Naive thymus-derived CD4-positive, alpha-beta T cell (primary cell): ENCODE measurements at regions not wholly inside any gene's neighbourhood (a gene's known extent, or its start where the extent isn't known, plus 50 kb on each side); places are given as distances from the start of the nearest gene placed in this dataset.
"Not testable (repeated sequence)": the region's sequence is repeated elsewhere in the genome, so short reads cannot be mapped to it uniquely, and the experiment has no call there.

Experiments used
- ATAC-seq: fragments of 150-1000 bp; cut with Tn5 transposase; 2 replicates; pipeline ENCODE4 v1.10.0; 2021; ENCODE audit warnings: mild to moderate bottlenecking, moderate library complexity
- CTCF ChIA-PET: fragments of 350-600 bp; sonication (Branson Sonifier 250); formaldehyde crosslinking; loops from one replicate; lab custom pipeline; 2021; ENCODE audit warnings: antibody characterized with exemption; lab: Charles Lee
- POLR2A ChIA-PET: fragments of 350-600 bp; sonication (Branson Sonifier 250); formaldehyde crosslinking; loops from one replicate; lab custom pipeline; 2021; ENCODE audit warnings: antibody characterized with exemption, inconsistent platforms; lab: Charles Lee
- DNase-seq, 9 donors: peaks; one replicate each; pipeline versions ENCODE4 v3.0.0 to v3.0.0-alpha.2; 2020 to 2022; ENCODE audit warnings: mixed read lengths in 1 of 9
- H3K27ac ChIP-seq: one replicate; pipeline ENCODE4 v1.7.0; 2013; ENCODE audit warnings: mild to moderate bottlenecking, low read depth, low read length, moderate library complexity
- H3K27me3 ChIP-seq, 2 donors: one replicate each; pipeline ENCODE4 v1.7.0; 2013; ENCODE audit warnings: low read length in 2 of 2, mild to moderate bottlenecking in 2 of 2, moderate library complexity in 2 of 2; ENCODE audit not compliant: control insufficient read depth in 2 of 2, insufficient read depth in 2 of 2
- H3K36me3 ChIP-seq, 3 experiments: 1 replicate in 2 of 3; 2 replicates in 1 of 3; pipeline ENCODE4 v1.7.0; 2013; ENCODE audit warnings: low read length in 3 of 3, mild to moderate bottlenecking in 3 of 3, moderate library complexity in 1 of 3; ENCODE audit not compliant: insufficient read depth in 3 of 3, control insufficient read depth in 2 of 3
- H3K4me1 ChIP-seq, 2 donors: one replicate each; pipeline ENCODE4 v1.7.0; 2013; ENCODE audit warnings: low read length in 2 of 2, mild to moderate bottlenecking in 2 of 2, moderate library complexity in 1 of 2; ENCODE audit not compliant: control insufficient read depth in 2 of 2, insufficient read depth in 2 of 2
- H3K4me3 ChIP-seq: 2 replicates; pipeline ENCODE4 v1.7.0; 2013; ENCODE audit warnings: mild to moderate bottlenecking, low read length
- H3K9me3 ChIP-seq, 3 experiments: 1 replicate in 2 of 3; 2 replicates in 1 of 3; pipeline ENCODE4 v1.7.0; 2013; ENCODE audit warnings: low read length in 3 of 3; ENCODE audit not compliant: control insufficient read depth in 2 of 3
- H3K27ac Mint-ChIP-seq, 9 donors: one replicate each; pipeline ENCODE4 v1.8.0; 2020 to 2022; ENCODE audit warnings: mixed read lengths in 9 of 9, mild to moderate bottlenecking in 8 of 9, moderate library complexity in 5 of 9, inconsistent platforms in 2 of 9
- H3K27me3 Mint-ChIP-seq, 5 donors: one replicate each; pipeline ENCODE4 v1.8.0; 2021 to 2022; ENCODE audit warnings: mixed read lengths in 5 of 5, mild to moderate bottlenecking in 1 of 5
- H3K36me3 Mint-ChIP-seq, 5 donors: one replicate each; pipeline ENCODE4 v1.8.0; 2020 to 2022; ENCODE audit warnings: mixed read lengths in 5 of 5, mild to moderate bottlenecking in 3 of 5, inconsistent platforms in 1 of 5
- H3K4me1 Mint-ChIP-seq, 7 donors: one replicate each; pipeline ENCODE4 v1.8.0; 2020 to 2022; ENCODE audit warnings: mixed read lengths in 7 of 7, mild to moderate bottlenecking in 3 of 7, inconsistent platforms in 1 of 7
- H3K4me3 Mint-ChIP-seq, 10 donors: one replicate each; pipeline ENCODE4 v1.8.0; 2020 to 2022; ENCODE audit warnings: mild to moderate bottlenecking in 10 of 10, mixed read lengths in 10 of 10, moderate library complexity in 6 of 10, inconsistent platforms in 2 of 10
- H3K9me3 Mint-ChIP-seq, 11 donors: one replicate each; pipeline ENCODE4 v1.8.0; 2020 to 2022; ENCODE audit warnings: mixed read lengths in 11 of 11, mild to moderate bottlenecking in 4 of 11, inconsistent platforms in 1 of 11, moderate library complexity in 1 of 11
- intact Hi-C, 2 donors: fragments of 100-400 bp; cut with micrococcal nuclease; formaldehyde crosslinking; loops; one replicate each; pipeline ENCODE4 v1.15.1; 2023

DNA sequence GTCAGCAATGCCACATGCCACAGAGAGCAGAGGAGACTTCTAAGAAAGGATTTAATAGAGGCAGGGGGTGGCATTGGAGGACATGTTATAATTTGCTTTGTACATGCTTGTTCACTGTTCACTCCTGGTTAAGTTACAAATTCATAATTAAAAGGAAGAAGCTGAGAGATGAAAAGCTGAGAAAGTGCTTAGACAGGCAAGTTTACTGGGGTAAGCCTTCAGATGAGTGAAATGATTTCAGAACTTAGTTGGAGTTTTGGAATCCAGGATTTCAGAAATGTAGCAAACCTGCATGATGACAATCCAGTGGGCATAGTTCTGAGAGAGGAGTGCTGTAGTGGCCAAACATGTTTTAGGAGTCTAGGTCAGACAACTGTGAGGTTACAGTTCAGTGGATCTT is 67.3 kb upstream of the FBXO33 start:
- Mint-ChIP-seq H3K27me3 (peaks cover 0 to 3% (median 0%) of the 10 kb centered on the region in 5 donors), H3K4me1 (no peaks in the 10 kb centered on the region), H3K27ac (no peak overlapping the region), H3K4me3 (no peak overlapping the region), H3K9me3 (peaks cover 5 to 21% (median 11%) of the 10 kb centered on the region in 11 donors), H3K36me3 (peaks cover 0 to 9% (median 8%) of the 10 kb centered on the region in 5 donors)
- no peak for DNase-seq
- no peak for ATAC-seq
- no peak overlapping the region for H3K4me3 ChIP-seq
- H3K27ac ChIP-seq, result no peak overlapping the region
- peaks cover 0 to 5% (median 0%) of the 10 kb centered on the region in 3 experiments for H3K9me3 ChIP-seq
- POLR2A ChIA-PET, result no interaction called here
- intact Hi-C loops, result no loop called here
- CTCF ChIA-PET, result no interaction called here
- no peaks in the 10 kb centered on the region for H3K36me3 ChIP-seq
- no peaks in the 10 kb centered on the region for H3K27me3 ChIP-seq
- no peaks in the 10 kb centered on the region for H3K4me1 ChIP-seq

DNA sequence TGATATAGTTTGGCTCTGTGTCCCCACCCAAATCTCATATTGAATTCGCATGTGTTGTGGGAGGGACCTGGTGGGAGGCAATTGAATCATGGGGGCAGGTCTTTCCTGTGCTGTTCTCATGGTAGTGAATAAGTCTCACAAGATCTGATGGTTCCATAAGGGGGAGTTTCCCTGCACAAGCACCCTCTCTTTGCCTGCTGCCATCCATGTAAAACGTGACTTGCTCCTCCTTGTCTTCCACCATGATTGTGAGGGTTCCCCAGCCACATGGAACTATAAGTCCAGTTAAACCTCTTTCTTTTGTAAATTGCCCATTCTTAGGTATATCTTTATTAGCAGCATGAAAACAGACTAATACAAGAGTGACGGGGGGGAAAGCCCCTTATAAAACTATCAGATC is 65.4 kb upstream of the FBXO33 start:
- H3K4me3 ChIP-seq, H3K27ac Mint-ChIP-seq, H3K27me3 ChIP-seq, H3K36me3 ChIP-seq, H3K4me3 Mint-ChIP-seq, intact Hi-C loops, DNase-seq, ATAC-seq, H3K36me3 Mint-ChIP-seq, POLR2A ChIA-PET, CTCF ChIA-PET, H3K9me3 ChIP-seq, H3K4me1 ChIP-seq, H3K27ac ChIP-seq, H3K27me3 Mint-ChIP-seq, H3K4me1 Mint-ChIP-seq: not testable (repeated sequence)
- peaks cover 5 to 21% (median 11%) of the 10 kb centered on the region in 11 donors for H3K9me3 Mint-ChIP-seq

DNA sequence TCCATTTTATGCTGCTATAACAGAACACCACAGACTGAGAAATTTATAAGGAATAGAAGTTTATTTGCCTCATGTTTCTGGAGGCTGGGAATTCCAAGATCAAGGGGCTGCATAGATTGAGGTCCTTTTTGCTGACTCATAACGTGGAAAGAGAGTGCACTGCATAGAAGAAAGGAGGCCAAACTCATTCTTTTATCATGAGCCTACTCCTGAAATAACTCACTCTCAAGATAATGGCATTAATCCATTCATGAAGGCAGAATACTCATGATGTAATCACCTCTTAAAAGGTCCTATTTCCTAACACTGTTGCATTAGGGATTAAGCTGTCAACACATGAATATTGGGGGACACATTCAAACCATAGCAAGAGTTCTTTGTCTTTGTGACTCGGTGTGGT is 60.0 kb upstream of the FBXO33 start:
- H3K4me3 Mint-ChIP-seq, result no peak overlapping the region
- CTCF ChIA-PET, result interaction anchor here (1.2 kb wide), 1 partner anchor 12 kb away, joined by 3 read pairs; no protein-coding TSS in a partner anchor
- POLR2A ChIA-PET, result no interaction called here
- Histone ChIP-seq H3K27ac (no peak overlapping the region), H3K36me3 (no peaks in the 10 kb centered on the region), H3K9me3 (peaks cover 0 to 5% (median 0%) of the 10 kb centered on the region in 3 experiments), H3K4me3 (no peak overlapping the region), H3K4me1 (no peaks in the 10 kb centered on the region), H3K27me3 (no peaks in the 10 kb centered on the region)
- H3K27ac Mint-ChIP-seq, result no peak overlapping the region
- peaks cover 0 to 5% (median 2%) of the 10 kb centered on the region in 7 donors for H3K4me1 Mint-ChIP-seq
- ATAC-seq, result no peak
- intact Hi-C loops, result no loop called here
- peaks cover 0 to 4% (median 0%) of the 10 kb centered on the region in 5 donors for H3K27me3 Mint-ChIP-seq
- no peak for DNase-seq
- peaks cover 0 to 9% (median 5%) of the 10 kb centered on the region in 5 donors for H3K36me3 Mint-ChIP-seq
- H3K9me3 Mint-ChIP-seq, result peaks cover 0 to 19% (median 7%) of the 10 kb centered on the region in 11 donors

DNA sequence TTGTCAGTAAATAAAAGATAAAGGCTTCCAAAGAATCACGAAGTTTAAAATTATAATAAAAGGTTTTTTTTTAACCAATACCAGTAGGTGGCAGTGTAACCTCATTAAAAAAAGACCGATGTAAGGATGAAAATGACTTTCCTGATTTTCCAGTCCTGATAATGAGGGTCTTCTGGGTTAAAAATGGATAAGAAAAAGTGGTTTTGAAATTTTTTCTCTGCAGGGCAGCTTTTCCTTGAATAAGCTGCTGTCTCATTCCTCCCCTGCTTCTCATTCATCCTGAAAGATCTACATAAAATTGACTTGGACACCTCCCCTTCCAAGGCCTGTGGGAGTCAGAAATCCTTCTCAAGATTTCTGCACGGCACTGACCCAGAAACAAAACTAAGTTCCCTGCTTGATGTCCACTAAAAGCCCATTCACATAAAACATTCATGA is 58.9 kb upstream of the FBXO33 start:
- H3K27ac ChIP-seq, result no peak overlapping the region
- Mint-ChIP-seq H3K9me3 (peaks cover 0 to 12% (median 4%) of the 10 kb centered on the region in 11 donors), H3K36me3 (peaks cover 0 to 8% (median 4%) of the 10 kb centered on the region in 5 donors), H3K27ac (no peak overlapping the region), H3K4me1 (peaks cover 0 to 5% (median 2%) of the 10 kb centered on the region in 7 donors), H3K27me3 (peaks cover 0 to 4% (median 0%) of the 10 kb centered on the region in 5 donors), H3K4me3 (no peak overlapping the region)
- ChIA-PET POLR2A (no interaction called here), CTCF (interaction anchor here (0.8 kb wide), 1 partner anchor 12 kb away, joined by 3 read pairs; no protein-coding TSS in a partner anchor)
- no peak overlapping the region for H3K4me3 ChIP-seq
- H3K4me1 ChIP-seq, result no peaks in the 10 kb centered on the region
- H3K9me3 ChIP-seq, result no peaks in the 10 kb centered on the region
- H3K36me3 ChIP-seq, result no peaks in the 10 kb centered on the region
- no peaks in the 10 kb centered on the region for H3K27me3 ChIP-seq
- intact Hi-C loops, result no loop called here
- ATAC-seq (no peak), DNase-seq (peak in 6 of 9 donors; percentile 5 to 33 (median 30))

- Histone ChIP-seq H3K36me3 (no peaks in the 10 kb centered on the region), H3K27me3 (no peaks in the 10 kb centered on the region), H3K9me3 (no peaks in the 10 kb centered on the region), H3K27ac (no peak overlapping the region), H3K4me3 (no peak overlapping the region), H3K4me1 (no peaks in the 10 kb centered on the region)
- CTCF ChIA-PET, result no interaction called here
- Mint-ChIP-seq H3K27me3 (peaks cover 0 to 4% (median 0%) of the 10 kb centered on the region in 5 donors), H3K36me3 (no peaks in the 10 kb centered on the region), H3K4me3 (no peak overlapping the region), H3K9me3 (no peaks in the 10 kb centered on the region), H3K27ac (no peak overlapping the region), H3K4me1 (peaks cover 0 to 5% (median 2%) of the 10 kb centered on the region in 7 donors)
- intact Hi-C loops, result no loop called here
- no peak for ATAC-seq
- DNase-seq, result no peak
- POLR2A ChIA-PET, result no interaction called here
Measured at GRCh38 chr14:39488600-39488999, 56.4 kb upstream of the FBXO33 start.

GRCh38 chr14:39483682-39484081 is 51.4 kb upstream of the FBXO33 start:
- no peaks in the 10 kb centered on the region for H3K9me3 ChIP-seq
- intact Hi-C loops, result no loop called here
- peaks cover 0 to 5% (median 1%) of the 10 kb centered on the region in 11 donors for H3K9me3 Mint-ChIP-seq
- no peak overlapping the region for H3K4me3 Mint-ChIP-seq
- ChIA-PET CTCF (no interaction called here), POLR2A (no interaction called here)
- peaks cover 0 to 7% (median 0%) of the 10 kb centered on the region in 5 donors for H3K27me3 Mint-ChIP-seq
- DNase-seq, result no peak
- H3K27ac Mint-ChIP-seq, result no peak overlapping the region
- no peaks in the 10 kb centered on the region for H3K4me1 Mint-ChIP-seq
- H3K27me3 ChIP-seq, result no peaks in the 10 kb centered on the region
- no peaks in the 10 kb centered on the region for H3K36me3 ChIP-seq
- H3K4me3 ChIP-seq, result no peak overlapping the region
- H3K36me3 Mint-ChIP-seq, result peaks cover 0 to 10% (median 5%) of the 10 kb centered on the region in 5 donors
- no peak overlapping the region for H3K27ac ChIP-seq
- no peak for ATAC-seq
- H3K4me1 ChIP-seq, result no peaks in the 10 kb centered on the region
